ENCODE measurements at regions not wholly inside any gene's neighbourhood (a gene's known extent, or its start where the extent isn't known, plus 50 kb on each side); places are given as distances from the start of the nearest gene placed in this dataset.

- TF ChIP-seq, protein P1, sequence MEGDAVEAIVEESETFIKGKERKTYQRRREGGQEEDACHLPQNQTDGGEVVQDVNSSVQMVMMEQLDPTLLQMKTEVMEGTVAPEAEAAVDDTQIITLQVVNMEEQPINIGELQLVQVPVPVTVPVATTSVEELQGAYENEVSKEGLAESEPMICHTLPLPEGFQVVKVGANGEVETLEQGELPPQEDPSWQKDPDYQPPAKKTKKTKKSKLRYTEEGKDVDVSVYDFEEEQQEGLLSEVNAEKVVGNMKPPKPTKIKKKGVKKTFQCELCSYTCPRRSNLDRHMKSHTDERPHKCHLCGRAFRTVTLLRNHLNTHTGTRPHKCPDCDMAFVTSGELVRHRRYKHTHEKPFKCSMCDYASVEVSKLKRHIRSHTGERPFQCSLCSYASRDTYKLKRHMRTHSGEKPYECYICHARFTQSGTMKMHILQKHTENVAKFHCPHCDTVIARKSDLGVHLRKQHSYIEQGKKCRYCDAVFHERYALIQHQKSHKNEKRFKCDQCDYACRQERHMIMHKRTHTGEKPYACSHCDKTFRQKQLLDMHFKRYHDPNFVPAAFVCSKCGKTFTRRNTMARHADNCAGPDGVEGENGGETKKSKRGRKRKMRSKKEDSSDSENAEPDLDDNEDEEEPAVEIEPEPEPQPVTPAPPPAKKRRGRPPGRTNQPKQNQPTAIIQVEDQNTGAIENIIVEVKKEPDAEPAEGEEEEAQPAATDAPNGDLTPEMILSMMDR (conservative IDR thresholded peaks at IDR 0.05): no peak
- TF ChIP-seq EZH2 (IDR thresholded peaks at IDR 0.05; ENCODE audit: low read depth): no peak
These were observed 509.6 kb upstream of the RAB6C start for GRCh38 chr2:129469871-129470270.
